Stimulated activated CD4-positive, alpha-beta T cell treated with anti-CD3 and anti-CD28 coated beads, Interleukin-2, amount 100 ng/mL, for 4 hours (primary cell): ENCODE measurements at regions not wholly inside any gene's neighbourhood (a gene's known extent, or its start where the extent isn't known, plus 50 kb on each side); places are given as distances from the start of the nearest gene placed in this dataset.

ENCODE experiments used
- DNase-seq: peaks from one replicate; pipeline ENCODE4 v3.0.0-alpha.2; 2020; ENCODE audit warnings: low read depth

DNA sequence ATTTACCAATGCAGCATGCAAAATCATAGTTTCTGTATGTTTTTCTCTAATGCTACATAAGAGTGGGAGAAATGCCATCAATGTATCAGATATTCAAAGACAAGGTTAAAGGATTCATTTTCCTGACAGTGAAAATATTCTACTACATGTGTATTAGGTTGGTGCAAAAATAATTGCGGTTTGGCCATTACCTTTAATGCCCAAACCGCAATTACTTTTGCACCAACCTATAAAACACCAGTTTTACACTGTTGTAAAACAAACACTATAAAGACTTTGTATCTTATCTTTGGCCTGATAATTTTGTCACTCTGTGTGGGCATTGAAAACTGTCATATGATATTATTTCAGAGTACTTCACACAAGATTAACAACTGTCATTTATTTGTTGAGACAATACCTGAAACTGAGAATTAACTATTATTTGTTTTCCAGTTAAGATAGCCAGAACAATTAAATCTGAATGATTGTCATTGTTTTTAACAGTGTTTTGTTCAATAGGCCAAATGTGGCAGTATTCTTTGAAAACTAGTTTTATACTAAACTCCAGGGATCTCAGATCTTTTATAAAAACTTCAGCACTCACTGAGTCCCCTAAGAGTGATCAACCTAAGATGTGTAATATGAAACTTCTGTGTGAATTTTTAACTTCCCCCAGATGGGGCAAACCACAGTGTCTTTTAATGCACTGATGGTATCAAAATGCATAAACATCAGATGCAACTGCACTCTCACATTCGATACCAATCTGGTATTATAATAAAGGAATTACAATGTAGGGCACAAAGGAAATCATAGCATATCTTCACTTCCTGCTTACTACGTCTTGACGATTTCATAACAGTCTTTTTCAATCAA is 53.8 kb upstream of the FBN2 start:
- no peak for DNase-seq

DNA sequence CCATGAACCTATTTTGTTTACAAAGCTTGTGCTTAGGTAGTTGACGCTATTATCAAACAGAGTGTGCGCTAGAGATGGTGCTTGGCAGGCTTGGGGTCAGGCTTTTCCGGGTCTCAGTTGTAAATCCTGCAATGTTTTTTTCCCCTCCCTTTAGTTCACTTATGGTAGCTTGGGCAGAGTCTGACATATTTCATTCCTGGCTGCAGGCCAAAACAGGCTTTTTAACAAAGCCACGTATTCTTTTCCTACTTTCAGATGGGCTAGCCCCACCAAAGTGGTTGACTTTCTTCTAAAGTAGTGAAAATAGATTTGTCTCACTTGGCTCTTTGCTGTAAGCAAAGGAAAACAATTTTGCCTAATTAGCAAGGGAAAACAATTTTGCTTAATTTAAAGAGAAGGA is 58.0 kb upstream of the FBN2 start:
- no peak for DNase-seq

DNA sequence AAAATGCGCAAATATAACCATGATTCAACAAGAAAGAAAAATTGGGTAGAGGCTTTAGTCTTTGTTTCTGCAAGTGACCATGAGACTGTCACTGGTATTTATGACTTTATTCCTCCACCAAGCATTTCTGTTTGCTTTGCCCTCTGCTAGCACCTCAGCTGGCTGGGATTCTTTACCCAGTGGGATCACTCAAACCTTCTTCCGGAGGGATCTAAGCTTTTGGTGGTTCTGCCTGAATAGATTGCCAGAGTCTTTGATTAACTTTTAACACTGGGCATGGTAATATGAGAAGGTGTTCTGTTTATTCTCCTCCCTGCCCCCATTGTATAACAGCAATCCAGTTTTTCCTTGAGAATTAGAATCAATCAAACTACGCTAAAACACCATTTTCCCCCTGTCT is 59.1 kb upstream of the FBN2 start:
- DNase-seq: no peak

DNA sequence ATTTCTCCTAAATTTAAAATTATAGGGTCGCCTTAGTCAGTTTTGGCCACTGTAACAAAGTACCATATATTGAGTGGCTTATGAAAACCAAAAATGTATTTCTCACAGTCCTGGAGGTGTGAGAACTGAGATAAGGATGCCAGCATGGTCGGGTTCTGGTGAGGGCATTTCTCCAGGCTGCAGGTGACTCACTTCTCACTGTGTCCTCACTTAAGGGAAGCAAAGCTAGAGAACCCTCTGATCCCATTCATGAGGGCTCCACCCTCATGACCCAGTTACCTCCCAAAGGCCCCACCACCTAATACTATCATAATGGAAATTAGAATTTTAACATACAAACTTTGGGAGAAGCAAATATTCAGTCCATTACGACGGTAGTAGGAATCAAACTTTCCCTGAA is 75.1 kb upstream of the FBN2 start:
- DNase-seq: no peak

DNA sequence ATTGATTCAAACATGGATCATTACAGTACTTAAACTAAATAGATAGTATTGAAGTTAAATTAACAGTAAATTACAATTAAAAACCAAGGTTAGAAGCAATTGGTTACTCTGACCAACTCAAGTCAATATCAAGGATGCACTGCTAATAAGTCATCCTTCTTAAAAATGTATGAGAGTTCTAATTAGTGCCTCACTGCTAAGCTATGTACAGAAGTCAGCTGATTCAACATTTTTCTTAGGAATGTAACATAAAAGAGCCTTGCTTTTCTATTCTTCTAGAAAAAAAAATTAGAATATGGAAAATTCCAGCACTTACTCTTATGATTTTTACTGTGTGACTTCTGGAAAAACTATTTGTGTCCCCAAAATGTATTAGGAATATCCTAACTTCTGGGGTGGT is 75.7 kb upstream of the FBN2 start:
- no peak for DNase-seq

DNA sequence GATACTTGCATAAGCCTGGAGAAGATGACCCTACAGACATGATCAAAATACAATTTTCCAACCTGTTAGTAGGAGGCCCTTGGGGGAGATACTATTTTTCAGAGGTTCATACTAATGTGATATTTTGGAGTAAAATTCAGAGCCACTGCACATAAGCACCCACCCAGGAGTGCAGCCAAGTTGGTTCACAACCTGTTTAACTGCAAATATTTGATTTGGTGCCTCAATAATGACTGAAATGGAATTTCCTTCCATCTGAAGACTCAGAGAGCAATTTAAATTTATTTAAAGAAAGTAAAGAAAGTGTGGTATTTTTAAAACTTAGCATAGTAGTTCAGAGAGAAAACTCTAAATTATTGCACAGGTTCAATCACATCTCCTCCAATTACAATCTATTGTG is 77.5 kb upstream of the FBN2 start:
- DNase-seq: no peak

DNA sequence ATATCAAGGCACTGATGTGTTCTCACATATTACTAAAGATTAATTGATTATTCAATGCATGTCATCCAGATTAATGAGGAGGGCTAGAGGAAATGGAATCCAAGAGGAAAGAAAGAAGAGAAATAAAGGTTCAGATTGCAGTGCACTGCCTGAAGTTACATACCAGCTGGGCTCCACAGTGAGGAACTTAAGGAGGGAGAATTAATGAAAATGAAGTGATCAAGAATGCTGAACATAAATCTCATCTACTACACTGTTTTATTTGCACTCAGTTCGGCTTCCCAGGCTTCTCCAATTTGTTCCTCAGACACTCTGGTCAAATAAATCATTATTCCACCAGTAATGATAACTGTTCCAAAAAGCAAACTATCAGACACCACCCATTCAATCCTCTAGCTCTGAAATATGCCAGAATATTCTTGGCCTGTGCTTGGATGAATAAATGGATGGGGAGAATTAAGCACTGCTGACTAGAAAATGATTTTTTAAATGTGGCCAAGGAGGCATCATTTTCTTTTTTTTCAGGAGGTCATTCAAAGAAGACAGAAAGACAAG is 88.6 kb upstream of the FBN2 start:
- no peak for DNase-seq

DNA sequence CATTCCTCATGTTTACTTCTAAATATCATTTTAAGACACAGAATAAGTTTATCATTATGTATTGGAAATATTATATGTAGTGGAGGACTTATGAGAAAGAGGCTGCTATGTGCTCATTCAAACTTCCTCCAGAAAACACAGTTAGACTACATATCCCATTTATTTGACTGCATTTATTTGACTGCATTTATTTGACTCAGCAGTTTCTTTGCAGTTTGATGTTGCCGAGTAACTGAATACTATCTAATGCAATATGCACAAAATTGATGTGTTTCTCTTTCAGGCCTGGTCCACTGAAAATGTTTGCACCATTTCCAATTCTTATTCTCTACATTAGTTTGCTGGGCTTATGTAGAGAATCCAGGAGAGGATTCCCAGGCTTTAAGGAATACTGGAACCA is 89.9 kb upstream of the FBN2 start:
- no peak for DNase-seq

DNA sequence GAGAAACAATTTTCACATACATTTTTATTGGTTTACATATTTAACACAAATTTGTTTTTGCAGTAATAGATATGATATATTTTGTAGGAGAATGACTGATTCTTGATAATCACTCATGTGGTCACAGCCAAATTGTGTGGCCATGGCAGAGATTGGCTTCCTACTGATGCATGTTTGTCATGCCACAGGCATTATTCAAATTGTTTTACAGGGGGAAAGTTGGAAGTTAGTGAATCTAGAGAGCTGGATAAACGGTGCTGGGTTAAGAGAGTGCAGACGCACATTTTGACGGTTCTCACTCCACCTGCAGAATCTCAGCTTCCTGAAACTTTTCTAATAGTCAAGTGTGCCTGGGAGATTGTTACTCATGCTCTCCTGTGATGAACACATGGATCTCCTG is 91.1 kb upstream of the FBN2 start:
- DNase-seq: no peak

DNA sequence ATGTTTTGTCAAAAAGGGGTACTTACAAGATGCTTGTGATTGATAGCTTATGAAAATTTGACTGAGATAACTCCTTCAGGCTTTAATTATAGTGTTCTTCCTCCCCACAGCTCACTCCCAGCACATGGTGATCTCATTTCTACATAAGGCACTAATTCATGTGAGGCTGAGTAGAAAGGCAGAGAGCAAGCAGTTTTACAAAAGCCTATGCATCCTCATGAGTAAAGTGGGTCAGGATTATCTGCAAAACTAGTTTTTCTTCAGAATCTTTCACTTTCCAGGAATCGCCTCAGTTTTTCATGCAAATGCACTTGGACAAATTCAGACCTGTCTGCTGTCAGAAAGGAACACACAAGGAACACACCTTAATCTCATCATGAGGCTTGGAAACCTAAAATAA is 92.1 kb upstream of the FBN2 start:
- DNase-seq: no peak

DNA sequence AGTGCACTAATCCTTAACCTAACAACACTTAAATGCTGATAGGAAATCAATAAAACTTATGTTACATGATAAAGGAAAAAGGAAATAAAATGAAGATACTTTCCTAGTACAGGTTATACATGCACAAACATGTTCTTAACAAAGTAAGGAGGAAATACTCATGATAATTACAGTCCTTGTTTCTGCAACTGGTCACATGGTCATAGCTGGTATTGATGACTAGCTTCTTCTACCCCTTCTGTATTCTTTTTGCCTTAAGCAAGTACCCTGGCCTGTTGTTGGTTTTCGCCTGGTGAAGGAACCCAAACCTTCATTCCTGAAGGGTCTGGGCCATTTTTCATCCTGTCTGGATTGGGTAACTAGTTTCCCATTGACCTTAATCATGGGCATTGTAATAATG is 93.7 kb upstream of the FBN2 start:
- DNase-seq: no peak

DNA sequence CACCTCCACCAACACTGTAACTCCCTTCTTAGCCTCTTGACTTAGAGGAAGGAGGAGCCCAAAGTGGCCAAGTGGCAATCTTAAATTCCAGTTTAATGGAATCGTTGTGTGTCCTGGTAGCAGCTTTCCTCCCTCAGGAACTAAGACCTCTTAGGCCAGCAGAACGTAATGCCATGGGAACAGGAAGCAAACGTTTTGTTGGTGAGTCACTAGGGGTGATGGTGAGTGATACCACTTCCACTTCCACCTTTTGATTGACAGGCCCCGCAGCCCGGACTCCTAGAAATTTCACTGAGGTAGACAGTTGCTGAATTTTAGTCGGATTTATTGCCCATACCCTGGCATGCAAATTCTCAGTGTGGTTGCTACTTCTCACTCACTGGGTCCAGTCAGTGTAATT is 94.2 kb upstream of the FBN2 start:
- DNase-seq: no peak

DNA sequence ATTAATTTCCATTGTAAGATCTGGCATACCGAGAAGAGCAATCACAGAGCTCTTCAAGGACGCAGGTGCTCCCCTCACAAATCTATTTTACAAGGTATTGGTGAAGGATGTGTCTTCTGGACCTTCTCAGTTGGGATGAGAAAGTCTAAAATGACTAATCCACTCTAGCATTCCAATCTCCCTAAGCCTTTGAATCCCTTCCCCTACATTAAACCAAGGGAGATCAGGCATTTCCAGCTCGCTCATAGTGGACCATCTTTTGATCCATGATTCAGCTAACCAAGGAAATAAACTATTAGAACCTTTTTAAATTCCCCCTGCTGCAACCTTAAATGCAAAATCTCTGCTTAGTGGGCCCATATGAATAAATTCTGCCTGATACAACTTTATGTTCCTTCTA is 95.9 kb upstream of the FBN2 start:
- DNase-seq: no peak

DNA sequence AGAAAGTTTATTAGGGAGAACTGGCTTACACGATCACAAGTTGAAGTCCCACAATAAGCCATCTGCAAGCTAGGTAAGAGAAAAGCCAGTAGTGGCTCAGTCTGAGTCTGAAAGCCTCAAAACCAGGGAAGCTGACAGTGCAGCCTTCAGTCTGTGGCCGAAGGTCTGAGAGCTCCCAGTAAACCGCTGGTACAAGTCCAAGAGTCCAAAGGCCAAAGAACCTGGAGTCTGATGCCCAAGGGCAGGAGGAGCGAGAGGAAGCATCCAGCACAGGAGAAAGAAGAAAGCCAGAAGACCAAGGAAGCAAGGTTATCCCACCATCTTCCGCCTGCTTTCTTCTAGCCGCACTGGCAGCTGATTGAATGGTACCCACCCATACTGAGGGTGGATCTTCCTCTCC is 97.3 kb upstream of the FBN2 start:
- DNase-seq: no peak

DNA sequence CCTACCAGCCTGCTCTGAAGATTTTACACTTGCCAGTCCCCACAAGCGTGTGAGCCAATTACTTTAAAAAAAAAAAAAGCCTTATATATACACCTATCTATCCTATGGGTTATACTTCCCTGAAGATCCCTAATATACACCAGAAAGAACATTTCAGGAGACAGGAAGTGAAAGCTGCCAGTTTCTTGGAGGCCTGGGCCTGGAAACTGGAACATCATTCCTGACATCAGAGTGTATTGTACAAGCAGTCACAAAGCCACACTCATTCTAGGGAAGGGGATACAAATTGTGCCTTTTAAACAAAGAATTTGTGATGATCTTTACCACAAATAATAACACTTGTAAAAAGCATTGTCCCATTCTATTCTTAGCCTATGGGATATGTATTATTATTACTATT is 98.3 kb upstream of the FBN2 start:
- no peak for DNase-seq

DNA sequence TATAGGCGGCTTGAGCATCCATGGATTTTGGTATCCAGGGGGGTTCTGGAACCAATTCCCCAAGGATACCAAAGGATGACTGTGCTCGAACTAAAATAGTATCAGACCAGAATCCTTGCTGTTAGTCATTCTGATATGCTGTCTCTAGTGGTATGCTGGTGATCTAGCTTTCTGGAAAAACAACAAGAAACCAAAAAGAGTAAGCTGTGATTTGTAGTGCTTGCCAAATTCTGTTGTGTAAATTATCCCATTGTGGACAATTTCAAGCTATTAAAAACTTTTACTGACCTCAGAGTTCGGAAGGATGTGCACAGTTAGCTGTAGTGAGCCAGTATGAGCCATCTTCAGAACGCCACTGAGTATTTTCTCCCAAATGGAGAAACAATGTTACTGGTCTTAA is 99.0 kb upstream of the FBN2 start:
- DNase-seq: no peak

DNA sequence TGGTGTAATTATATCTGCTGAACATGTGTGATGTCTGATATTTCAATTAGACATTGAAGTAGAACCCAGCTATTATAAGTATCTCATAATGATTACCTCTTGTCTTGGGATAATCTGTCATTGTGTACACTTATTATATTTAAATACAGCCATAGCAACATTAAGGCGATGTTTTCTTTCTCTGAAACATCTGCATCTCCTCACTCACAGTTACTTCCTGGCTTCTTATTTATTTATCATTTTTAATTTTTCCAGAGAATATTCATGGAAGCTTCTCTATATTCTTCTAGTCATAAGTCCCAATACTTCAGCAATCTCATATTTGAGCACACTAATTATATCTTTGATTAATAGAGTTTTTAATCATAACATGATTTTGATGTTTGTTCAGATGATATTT is 103.8 kb upstream of the FBN2 start:
- DNase-seq: no peak

DNA sequence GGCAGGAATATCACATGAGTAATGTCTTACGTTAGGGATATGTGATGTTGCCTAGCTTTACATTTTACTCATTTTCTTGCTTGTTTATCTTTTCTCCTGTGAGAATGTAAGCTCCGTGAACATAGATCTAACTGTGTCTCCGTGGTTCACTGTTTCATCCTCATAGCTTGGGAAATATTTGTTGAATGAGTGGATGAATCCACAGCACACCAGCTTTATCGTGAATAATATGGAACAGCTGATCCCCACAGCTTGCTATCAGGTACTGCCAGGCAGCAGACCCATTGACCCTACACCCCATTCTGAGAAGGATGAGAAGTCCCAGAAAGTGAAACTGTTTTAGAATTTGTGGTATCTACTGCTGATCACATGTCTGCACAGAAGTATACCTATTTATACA is 106.8 kb upstream of the FBN2 start:
- no peak for DNase-seq

DNA sequence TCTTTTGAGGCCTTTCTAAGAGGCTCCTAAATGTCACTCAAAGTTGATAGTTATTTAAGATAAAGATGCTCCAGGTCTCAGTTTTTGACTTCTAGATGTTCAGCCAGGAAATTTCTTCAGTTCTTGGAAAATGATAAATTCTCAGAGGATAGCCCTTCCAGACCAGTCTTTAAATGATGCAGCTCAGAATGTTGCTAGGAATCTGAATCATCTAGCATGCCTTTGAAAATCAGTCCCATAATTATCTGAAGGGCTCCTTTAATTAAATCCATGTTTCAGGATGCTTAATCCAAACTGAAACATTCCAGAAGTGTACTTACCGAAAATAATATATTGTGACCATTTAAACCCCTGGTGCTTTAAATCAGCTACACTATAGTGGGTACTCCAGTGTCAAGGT is 107.5 kb upstream of the FBN2 start:
- no peak for DNase-seq

DNA sequence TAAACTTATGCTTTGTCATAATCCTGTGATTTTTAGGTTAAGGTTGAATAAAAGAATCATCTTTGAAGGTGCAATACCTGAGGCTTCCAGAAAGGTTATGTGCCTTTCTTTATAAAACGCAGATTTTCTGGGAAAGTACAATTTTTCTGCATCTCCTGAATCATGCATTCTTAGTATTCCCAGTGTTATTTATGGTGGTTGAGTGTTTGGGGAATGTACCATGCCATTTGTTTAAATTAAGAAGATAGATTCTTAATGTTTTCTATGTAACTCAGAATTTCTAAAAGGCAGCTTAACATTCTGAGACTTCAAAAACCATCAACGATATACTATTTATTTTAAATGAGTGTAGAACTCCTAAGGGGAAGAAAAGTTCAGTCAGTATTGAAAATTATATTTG is 108.1 kb upstream of the FBN2 start:
- no peak for DNase-seq

DNA sequence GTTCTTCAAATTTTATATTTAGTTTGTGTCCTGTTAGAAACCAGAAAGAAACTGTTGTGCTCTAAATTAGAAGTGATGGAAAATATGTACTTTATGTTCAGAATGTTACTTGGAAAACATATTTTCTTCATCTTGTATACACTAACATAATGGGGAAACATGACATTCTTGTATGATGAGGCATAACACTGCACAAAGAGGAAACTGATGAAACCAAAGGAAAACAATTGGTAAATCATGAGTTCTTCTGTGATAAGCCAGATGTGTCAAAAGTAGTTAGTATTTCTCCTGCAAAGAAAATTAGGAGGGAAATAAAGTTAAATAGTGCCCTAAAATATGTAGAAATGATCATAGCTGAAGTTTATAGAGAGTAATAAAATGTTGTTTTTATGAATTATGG is 111.1 kb upstream of the FBN2 start:
- DNase-seq: no peak

DNA sequence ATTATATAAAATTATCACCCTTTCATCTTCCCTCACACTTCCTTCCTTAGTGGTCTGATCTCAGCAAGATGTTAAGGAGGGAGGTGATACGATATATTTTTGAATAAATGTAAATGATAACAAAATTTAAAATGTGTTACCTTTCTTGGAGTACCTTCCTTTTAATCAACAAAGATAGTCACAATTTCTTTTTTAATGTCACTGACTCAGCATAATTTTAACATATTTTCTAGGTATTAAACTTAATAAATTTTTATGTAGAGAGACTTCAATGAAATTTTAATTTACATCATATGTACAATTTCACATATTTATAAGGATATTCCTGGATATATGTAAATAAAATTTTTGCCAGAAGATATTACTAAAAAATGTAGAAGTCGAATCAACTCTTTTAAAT is 125.0 kb upstream of the FBN2 start:
- DNase-seq: no peak

DNA sequence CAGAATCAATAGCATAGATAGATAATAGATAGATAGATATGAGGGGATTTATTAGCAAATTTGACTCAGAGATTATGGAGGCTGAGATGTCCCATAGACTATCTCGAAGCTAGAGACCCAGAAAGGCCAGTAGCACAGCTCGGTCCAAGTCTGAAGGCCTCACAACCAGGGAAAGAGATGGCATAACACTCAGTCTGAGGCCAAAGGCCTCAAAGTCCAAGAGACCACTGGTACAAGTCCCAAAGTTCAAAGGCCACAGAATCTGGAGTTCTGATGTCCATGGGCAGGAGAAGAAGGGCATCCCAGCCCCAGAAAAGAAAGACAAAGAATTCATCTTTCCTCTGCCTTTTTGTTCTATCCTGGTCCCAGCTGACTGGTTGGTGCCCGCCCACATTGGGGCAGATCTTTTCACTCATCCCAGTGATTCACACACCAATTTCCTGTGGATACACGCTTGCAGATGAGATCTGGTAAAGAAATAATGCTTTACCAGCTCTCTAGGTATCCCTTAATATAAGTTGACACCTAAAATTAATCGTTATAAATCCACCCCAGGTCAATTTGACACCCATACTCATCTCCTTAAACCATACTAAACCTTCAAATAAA is 127.8 kb upstream of the FBN2 start:
- DNase-seq: no peak

DNA sequence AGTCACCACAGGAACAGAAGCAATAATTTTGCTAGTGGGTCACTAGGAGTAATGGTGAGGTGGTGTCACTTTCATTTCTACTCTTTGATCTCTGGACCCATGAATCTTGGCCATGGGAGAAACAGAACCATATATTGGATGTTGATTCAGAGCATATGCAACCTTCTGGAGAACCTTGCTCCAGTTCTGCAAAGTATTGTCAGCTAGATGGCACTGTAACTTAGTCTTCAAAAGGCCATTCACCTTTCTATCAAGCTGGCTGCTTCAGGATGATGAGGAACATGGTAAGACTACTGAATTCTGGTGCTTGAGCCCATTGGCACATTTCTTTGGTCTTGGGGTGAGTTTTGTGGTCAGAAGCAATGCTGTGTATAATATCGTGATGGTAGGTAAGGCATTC is 129.1 kb upstream of the FBN2 start:
- DNase-seq: no peak
